ENCODE measurements at regions not wholly inside any gene's neighbourhood (a gene's known extent, or its start where the extent isn't known, plus 50 kb on each side); places are given as distances from the start of the nearest gene placed in this dataset.

DNA sequence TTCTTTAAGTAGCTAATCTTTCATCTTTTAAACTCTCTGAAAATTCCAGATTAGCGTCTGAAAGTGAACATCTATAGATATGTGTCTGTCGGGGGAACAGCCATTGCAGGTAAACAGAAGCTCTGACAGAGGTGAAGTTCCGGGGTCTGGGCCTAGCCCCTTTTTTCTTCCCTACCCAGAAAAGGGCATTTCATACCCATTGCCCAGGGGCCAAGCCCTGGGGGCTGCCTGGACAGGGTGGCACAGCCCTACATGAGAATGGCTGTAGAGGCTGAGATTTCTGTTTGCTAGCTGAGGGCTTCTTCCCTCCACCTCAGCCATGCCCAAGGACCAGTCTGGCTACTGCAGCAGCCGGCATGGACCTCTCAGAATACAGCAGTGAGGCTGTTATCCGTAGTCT, 327.0 kb upstream of the PLET1 start:
- TF ChIP-seq FOXA1 (IDR thresholded peaks at IDR 0.05) (no peak), RAD21 (IDR thresholded peaks at IDR 0.05) (no peak)
- TF ChIP-seq, protein P1, sequence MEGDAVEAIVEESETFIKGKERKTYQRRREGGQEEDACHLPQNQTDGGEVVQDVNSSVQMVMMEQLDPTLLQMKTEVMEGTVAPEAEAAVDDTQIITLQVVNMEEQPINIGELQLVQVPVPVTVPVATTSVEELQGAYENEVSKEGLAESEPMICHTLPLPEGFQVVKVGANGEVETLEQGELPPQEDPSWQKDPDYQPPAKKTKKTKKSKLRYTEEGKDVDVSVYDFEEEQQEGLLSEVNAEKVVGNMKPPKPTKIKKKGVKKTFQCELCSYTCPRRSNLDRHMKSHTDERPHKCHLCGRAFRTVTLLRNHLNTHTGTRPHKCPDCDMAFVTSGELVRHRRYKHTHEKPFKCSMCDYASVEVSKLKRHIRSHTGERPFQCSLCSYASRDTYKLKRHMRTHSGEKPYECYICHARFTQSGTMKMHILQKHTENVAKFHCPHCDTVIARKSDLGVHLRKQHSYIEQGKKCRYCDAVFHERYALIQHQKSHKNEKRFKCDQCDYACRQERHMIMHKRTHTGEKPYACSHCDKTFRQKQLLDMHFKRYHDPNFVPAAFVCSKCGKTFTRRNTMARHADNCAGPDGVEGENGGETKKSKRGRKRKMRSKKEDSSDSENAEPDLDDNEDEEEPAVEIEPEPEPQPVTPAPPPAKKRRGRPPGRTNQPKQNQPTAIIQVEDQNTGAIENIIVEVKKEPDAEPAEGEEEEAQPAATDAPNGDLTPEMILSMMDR (IDR thresholded peaks at IDR 0.05; ENCODE audit: low read depth, low read length, missing input control) = no peak
- TF ChIP-seq, protein P2, sequence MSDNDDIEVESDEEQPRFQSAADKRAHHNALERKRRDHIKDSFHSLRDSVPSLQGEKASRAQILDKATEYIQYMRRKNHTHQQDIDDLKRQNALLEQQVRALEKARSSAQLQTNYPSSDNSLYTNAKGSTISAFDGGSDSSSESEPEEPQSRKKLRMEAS (IDR thresholded peaks at IDR 0.05) = no peak

Data from liver (tissue), 3 donors.